Dedifferentiated amniotic fluid mesenchymal stem cell (primary cell): ENCODE measurements at regions not wholly inside any gene's neighbourhood (a gene's known extent, or its start where the extent isn't known, plus 50 kb on each side); places are given as distances from the start of the nearest gene placed in this dataset.
"Not testable (repeated sequence)": the region's sequence is repeated elsewhere in the genome, so short reads cannot be mapped to it uniquely, and the experiment has no call there.

Source experiments
- DNase-seq: peaks from one replicate; pipeline ENCODE4 v3.0.0-alpha.2; 2016; ENCODE audit errors: extremely low spot score

DNA sequence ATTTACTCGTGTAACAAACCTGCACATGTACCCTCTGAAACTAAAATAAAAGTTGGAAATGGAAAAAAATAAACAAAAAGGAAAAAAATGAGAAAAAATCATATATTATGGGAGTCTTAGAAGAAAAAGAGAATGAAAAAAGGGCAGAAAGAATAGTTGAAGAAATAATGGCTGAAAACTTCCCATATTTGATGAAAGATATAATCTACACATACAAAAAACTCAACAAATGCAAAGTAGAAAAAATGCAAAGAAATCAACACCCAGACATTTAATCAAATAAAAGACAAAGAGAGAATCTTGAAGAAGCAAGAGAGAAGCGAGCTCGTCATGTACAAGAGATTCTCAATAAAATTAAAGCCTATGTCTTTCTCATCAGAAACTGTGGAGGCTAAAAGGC lies 73.8 kb downstream of the SLC25A46 start:
- DNase-seq = no peak

GRCh38 chr5:110815916-110816605 lies 77.3 kb downstream of the SLC25A46 start:
- DNase-seq = no peak

GRCh38 chr5:110817459-110817858 lies 78.7 kb downstream of the SLC25A46 start:
- DNase-seq = no peak

DNA sequence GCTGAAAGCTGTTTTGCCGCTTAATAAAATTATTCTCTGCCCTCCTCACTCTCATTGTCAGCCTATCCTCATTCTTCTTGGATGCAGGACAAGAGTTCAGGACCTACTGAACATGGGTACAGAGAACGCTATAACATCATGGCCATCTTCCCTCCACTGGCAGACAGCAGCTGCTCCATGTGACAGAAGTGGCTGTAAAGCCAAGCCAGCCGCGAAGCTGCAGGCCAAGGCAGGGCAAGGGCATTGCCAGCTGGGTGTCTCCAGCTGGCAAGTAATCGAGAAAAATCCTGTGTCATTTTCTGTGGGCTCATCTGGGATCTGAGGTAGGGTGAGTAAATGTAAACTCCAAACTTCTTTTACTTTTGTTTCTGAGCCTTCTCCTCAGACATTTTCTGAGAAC lies 84.8 kb downstream of the SLC25A46 start:
- no peak for DNase-seq

DNA sequence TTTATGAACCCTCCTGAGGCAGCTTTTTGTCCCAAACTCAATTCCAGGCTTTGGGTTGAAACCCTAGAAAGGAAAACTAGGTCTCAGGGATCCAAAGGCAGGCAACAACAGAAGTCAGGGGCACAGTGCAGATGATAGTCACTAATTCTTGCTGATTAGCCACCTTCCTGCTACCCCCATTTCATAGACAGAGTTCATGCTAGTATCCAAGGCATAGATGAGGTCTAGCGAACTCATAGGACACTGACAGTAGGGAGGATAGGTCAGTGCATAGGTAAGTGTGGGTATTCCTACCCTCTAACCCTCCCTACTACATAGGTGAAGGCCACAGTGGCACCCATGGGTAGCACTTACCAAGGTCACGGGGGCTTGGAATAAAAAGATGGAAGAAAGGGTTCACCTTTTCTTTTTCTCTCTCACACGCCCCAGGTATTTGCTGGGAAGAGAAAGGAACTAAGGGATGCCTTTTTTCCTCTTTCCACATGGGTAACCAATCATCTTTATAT lies 86.2 kb downstream of the SLC25A46 start:
- DNase-seq = no peak

GRCh38 chr5:110832683-110833082 lies 93.9 kb downstream of the SLC25A46 start:
- DNase-seq = no peak

GRCh38 chr5:110834933-110835332 lies 96.1 kb downstream of the SLC25A46 start:
- not testable (repeated sequence) for DNase-seq

DNA sequence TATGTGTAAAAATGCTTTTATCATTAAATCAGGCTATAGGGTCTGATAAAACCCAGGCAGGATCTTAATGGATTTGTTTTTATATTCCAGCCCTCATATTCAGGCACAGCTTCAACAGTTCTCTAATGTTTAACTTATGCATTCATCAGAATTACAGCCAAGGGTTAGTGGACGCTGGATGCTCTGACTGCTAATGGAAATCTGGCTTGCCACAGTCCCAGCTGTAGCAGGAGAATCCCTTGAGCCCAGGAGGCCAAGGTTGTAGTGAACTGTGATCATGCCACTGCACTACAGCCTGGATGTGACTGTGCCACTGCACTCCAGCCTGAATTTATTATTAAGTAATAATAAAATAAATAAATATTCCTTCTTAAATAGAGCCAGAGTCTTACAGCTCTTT lies 98.0 kb downstream of the SLC25A46 start:
- DNase-seq = no peak

DNA sequence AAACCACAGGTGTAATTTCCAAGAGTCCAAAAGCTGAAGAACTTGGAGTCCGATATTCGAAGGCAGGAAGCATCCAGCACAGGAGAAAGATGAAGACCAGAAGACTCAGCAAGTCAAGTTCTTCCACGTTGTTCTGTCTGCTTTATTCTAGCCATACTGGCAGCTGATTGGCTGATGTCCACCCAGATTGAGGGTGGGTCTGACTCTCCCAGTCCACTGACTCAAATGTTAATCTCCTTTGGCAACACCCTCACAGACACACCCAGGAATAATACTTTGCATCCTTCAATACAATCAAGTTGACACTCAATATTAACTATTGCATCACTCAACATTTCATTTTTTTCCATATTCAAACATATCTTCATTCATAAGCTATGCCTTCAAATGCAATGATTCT lies 99.5 kb downstream of the SLC25A46 start:
- DNase-seq = not testable (repeated sequence)

GRCh38 chr5:110838961-110839360 lies 100.2 kb downstream of the SLC25A46 start:
- no peak for DNase-seq

DNA sequence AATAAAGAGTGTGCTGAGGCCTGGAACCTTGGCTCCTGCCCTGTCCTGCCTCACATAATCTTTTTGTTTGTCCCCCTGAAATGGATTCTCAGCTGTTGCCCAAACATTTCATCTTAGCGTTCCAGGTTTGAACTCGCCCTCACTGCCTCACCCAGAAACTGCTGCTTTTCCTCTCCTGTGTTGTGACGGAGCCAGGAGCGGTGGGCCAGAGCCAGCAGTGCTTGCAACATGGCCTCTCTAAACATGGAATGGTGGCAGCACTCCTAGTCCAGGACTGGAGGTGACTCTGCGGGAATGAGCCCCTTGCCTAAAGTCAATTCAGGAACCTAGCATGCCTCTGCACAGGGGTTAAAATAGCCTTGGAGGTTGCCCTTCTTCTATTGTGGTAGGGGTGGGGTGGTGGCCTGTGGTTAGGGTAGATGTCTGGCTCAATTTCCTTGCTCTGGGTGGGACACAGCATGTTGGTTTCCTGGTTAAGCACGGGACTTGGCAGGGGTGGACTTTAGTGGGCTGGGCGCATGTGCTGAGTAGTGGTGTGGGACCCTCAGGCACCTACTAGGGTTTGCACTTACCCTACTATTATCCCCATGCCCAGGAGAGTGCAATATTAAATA lies 101.6 kb downstream of the SLC25A46 start:
- no peak for DNase-seq

- no peak for DNase-seq
These were observed 102.3 kb downstream of the SLC25A46 start for GRCh38 chr5:110841137-110841536.

GRCh38 chr5:110842948-110843347 lies 104.1 kb downstream of the SLC25A46 start:
- DNase-seq = no peak

GRCh38 chr5:110844251-110844650 lies 105.4 kb downstream of the SLC25A46 start:
- DNase-seq = no peak

GRCh38 chr5:110846398-110847001 lies 107.7 kb downstream of the SLC25A46 start:
- no peak for DNase-seq

DNA sequence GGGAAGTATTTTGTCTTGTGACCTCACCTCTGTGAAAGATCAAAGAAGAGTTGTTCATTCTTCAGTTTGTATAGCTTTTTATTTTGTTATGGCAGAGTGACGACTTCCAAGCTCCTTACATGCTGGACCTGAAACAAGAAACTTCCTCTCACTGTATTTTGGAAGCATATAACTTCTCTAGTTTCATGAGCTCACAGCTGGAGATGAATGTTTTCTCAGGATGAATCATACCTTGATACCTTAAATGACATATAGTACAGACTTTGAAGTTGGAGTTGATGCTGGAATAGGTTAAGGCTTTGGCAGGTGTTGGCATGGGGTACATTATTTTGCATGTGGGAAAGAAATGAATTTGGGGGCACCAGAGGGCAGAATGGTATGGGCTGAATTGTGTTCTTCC lies 112.5 kb downstream of the SLC25A46 start:
- no peak for DNase-seq

DNA sequence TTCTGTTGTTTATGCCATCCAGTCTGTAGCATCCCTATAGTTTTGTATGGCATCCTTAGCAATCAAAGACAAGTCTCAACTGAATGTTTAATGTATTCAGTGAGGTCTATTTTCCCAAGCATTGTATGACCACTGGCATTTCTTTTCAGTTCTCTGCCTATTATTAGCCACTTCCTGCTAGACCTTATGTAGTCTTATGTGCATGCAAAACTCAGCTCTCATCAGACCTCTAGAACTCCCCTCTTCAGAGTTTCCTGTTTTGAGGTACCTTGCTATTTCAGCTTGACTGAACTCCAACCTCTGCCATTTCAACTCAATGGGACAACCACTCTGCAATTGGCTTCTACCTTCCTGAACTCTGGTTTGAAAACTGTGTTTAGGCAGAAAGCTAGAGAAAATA lies 113.2 kb downstream of the SLC25A46 start:
- no peak for DNase-seq

GRCh38 chr5:110852541-110852940 lies 113.7 kb downstream of the SLC25A46 start:
- no peak for DNase-seq

- DNase-seq = no peak
These were observed 114.5 kb downstream of the SLC25A46 start for GRCh38 chr5:110853267-110853666.

DNA sequence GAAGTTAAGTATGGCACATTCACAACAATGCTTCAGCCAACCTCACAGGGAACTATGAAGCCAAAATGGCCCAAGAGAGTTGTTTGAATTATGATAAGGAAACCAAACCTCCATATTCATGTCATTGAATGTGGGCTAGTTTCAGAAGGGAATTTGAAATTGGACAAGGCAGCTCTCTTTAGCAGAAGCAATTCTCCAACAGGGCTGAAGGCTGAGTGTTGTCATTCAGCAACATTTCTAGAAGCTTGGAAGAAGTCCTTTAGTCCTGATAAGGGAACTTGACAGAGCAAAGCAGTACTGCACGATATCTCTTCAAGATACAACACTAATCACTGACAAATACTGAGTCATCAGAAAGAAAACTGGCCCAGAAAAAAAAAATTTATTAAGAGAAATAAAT lies 115.4 kb downstream of the SLC25A46 start:
- no peak for DNase-seq

- DNase-seq = no peak
These were observed 117.2 kb downstream of the SLC25A46 start for GRCh38 chr5:110855961-110856360.

DNA sequence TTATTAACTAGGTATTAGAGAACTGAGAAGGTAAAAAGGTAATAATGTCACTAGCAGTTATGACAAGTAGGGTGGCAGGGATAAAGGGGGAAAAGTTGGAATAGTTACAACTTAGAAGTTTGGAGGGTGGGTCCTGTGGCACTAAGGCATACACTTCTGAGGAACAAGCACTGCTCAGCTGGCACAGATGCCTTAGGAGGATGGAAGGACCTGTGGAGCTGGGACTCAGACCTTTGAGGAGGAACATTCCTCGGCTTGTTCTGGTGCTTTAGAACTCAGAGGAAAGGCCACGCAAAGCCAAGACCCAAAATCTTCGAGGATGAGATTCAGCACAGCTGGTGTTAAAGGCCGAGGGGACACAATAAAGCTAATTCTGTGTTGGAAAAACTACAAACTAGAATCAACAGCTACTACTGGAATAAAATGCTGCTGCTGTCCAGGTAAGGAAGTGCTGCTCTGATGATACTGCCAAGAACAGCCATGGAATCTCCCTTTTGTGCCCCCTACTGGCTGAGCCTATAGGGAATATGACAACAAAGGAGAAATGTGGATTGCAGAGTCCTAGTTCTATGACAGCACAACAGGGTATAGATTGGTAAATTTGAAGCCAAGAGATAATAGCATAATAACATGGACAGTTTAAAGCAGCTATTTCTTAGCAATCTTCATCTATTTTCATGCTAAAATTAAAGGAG lies 126.7 kb downstream of the SLC25A46 start:
- DNase-seq = no peak

DNA sequence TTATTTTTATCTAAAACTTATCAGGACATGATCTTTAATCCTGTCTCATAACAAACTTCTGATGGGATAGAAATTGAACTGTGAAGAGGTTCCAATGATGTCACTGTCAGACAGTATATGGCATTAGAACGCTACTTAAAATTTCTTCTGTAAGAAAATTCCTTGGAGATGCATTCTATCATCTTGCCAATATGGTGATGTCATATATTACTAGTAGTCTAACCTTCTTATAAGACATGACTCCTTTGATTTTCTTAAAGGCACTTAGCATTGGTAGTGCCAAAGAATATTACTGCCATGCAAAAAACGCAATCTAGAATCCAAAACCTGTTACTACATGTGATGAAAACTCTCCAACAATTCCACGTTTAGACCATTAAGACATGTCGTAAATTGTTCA lies 131.1 kb downstream of the SLC25A46 start:
- no peak for DNase-seq
